ENCODE measurements at regions not wholly inside any gene's neighbourhood (a gene's known extent, or its start where the extent isn't known, plus 50 kb on each side); places are given as distances from the start of the nearest gene placed in this dataset.

GRCh38 chr2:12557688-12558087, 159.0 kb upstream of the TRIB2 start:
- Histone ChIP-seq H3K4me1 (ENCODE audit: control insufficient read depth in 1 of 2, insufficient read depth in 2 of 2, low read length in 2 of 2) (peaks cover 4% of the 10 kb centered on the region in 2 experiments; a peak in 3 of 4 replicates), H3K79me2 (ENCODE audit: insufficient read depth, low read length) (no peaks in the 10 kb centered on the region), H3K27ac (ENCODE audit: low read depth, low read length) (no peak overlapping the region), H3K4me2 (ENCODE audit: low read length) (no peak overlapping the region), H3K36me3 (ENCODE audit: control insufficient read depth in 1 of 2, insufficient read depth in 2 of 2, low read length in 2 of 2) (no peaks in the 10 kb centered on the region), H3K4me3 (replicated peaks in 1 of 2; ENCODE audit: low read depth in 1 of 2, low read length in 2 of 2) (no peak overlapping the region), H3K9me3 (ENCODE audit: control insufficient read depth in 1 of 2, insufficient read depth in 1 of 2, low read depth in 1 of 2, low read length in 2 of 2) (no peaks in the 10 kb centered on the region), H3K9me2 (ENCODE audit: insufficient read depth) (no peaks in the 10 kb centered on the region), H2AFZ (ENCODE audit: low read depth, low read length, poor library complexity, severe bottlenecking) (no peak overlapping the region), H3K27me3 (ENCODE audit: insufficient read depth, low read length) (no peaks in the 10 kb centered on the region), H3K9ac (ENCODE audit: low read length) (no peak overlapping the region), H4K20me1 (ENCODE audit: insufficient read depth) (no peaks in the 10 kb centered on the region)
- DNase-seq (ENCODE audit: low read depth, low spot score) (no peak), ATAC-seq (no peak)
- no TSS peak for BruUV-seq (replicated peaks)
- TF ChIP-seq TCF7L2 (IDR thresholded peaks at IDR 0.05; ENCODE audit: borderline replicate concordance, extremely low read depth, insufficient read depth, insufficient read length) = no peak
- no peak for TF ChIP-seq SRF (IDR thresholded peaks at IDR 0.05; ENCODE audit: low read depth)
- TF ChIP-seq ZNF274 (IDR thresholded peaks at IDR 0.05; ENCODE audit: low read depth, low read length) = no peak
- no peak for TF ChIP-seq CTCF (IDR thresholded peaks at IDR 0.05 in 2 of 3, conservative IDR thresholded peaks at IDR 0.05 in 1 of 3; ENCODE audit: borderline replicate concordance in 1 of 3, insufficient read depth in 1 of 3, low read depth in 2 of 3, low read length in 2 of 3)
- no peak for TF ChIP-seq RAD21 (IDR thresholded peaks at IDR 0.05; ENCODE audit: low read depth)
- TF ChIP-seq FOSL1 (IDR thresholded peaks at IDR 0.05; ENCODE audit: low read depth) = no peak
- TF ChIP-seq EGR1 (IDR thresholded peaks at IDR 0.05; ENCODE audit: low read depth) = no peak
- TF ChIP-seq ZBTB33 (IDR thresholded peaks at IDR 0.05; ENCODE audit: extremely low read depth, insufficient replicate concordance, low read length) = no peak
- no peak for TF ChIP-seq CBX3 (IDR thresholded peaks at IDR 0.05; ENCODE audit: low read depth)
- no peak for TF ChIP-seq ELF1 (IDR thresholded peaks at IDR 0.05; ENCODE audit: borderline replicate concordance, low read depth)
- CTCF ChIA-PET = interaction anchor here (1.7 kb wide), 1 partner anchor 9 kb away, joined by 3 read pairs; no protein-coding TSS in a partner anchor
- RAD21 ChIA-PET (ENCODE audit: low non-redundant PET in 1 of 2, low total read pairs in 2 of 2, uncharacterized antibody in 2 of 2, unreplicated experiment in 2 of 2) = no interaction called here
- POLR2A ChIA-PET = no interaction called here
- intact Hi-C loops (cut with micrococcal nuclease) = no loop called here
